ENCODE measurements at regions not wholly inside any gene's neighbourhood (a gene's known extent, or its start where the extent isn't known, plus 50 kb on each side); places are given as distances from the start of the nearest gene placed in this dataset.

GRCh38 chr12:60714141-60714900 lies 1118.5 kb downstream of the SLC16A7 start:
- no peak overlapping the region for H3K27ac ChIP-seq
- no peaks in the 10 kb centered on the region for H3K36me3 ChIP-seq
- no peaks in the 10 kb centered on the region for H3K4me1 ChIP-seq (ENCODE audit: control insufficient read depth in 1 of 2, low read depth in 2 of 2)
- DNase-seq (ENCODE audit: low spot score) = no peak
- no peaks in the 10 kb centered on the region for H3K27me3 ChIP-seq (replicated peaks; ENCODE audit: insufficient read depth)
- no peak for TF ChIP-seq CTCF (IDR thresholded peaks at IDR 0.05)
- no peaks in the 10 kb centered on the region for H3K9me3 ChIP-seq
- H3K4me3 ChIP-seq = no peak overlapping the region
- ATAC-seq (ENCODE audit: insufficient number of reproducible peaks, low FRiP score, low read depth) = no peak

- Histone ChIP-seq H3K36me3 (no peaks in the 10 kb centered on the region), H3K27ac (no peak overlapping the region), H3K9me3 (no peaks in the 10 kb centered on the region), H3K4me3 (no peak overlapping the region), H3K4me1 (ENCODE audit: control insufficient read depth in 1 of 2, low read depth in 2 of 2) (no peaks in the 10 kb centered on the region), H3K27me3 (replicated peaks; ENCODE audit: insufficient read depth) (no peaks in the 10 kb centered on the region)
- DNase-seq (ENCODE audit: low spot score) (no peak), ATAC-seq (ENCODE audit: insufficient number of reproducible peaks, low FRiP score, low read depth) (no peak)
- no peak for TF ChIP-seq CTCF (IDR thresholded peaks at IDR 0.05)
Observed at GRCh38 chr12:60724475-60724874, 1128.6 kb downstream of the SLC16A7 start.

GRCh38 chr12:60724984-60725383 lies 1129.2 kb downstream of the SLC16A7 start:
- Histone ChIP-seq H3K36me3 (no peaks in the 10 kb centered on the region), H3K9me3 (no peaks in the 10 kb centered on the region), H3K4me1 (ENCODE audit: control insufficient read depth in 1 of 2, low read depth in 2 of 2) (no peaks in the 10 kb centered on the region), H3K27ac (no peak overlapping the region), H3K27me3 (replicated peaks; ENCODE audit: insufficient read depth) (no peaks in the 10 kb centered on the region), H3K4me3 (no peak overlapping the region)
- no peak for DNase-seq (ENCODE audit: low spot score)
- no peak for TF ChIP-seq CTCF (IDR thresholded peaks at IDR 0.05)
- no peak for ATAC-seq (ENCODE audit: insufficient number of reproducible peaks, low FRiP score, low read depth)

GRCh38 chr12:60752589-60752988 lies 1156.8 kb downstream of the SLC16A7 start:
- H3K4me3 ChIP-seq = no peak overlapping the region
- DNase-seq (ENCODE audit: low spot score) (no peak), ATAC-seq (ENCODE audit: insufficient number of reproducible peaks, low FRiP score, low read depth) (no peak)
- TF ChIP-seq CTCF (IDR thresholded peaks at IDR 0.05) = no peak
- no peaks in the 10 kb centered on the region for H3K4me1 ChIP-seq (ENCODE audit: control insufficient read depth in 1 of 2, low read depth in 2 of 2)
- H3K27me3 ChIP-seq (replicated peaks; ENCODE audit: insufficient read depth) = no peaks in the 10 kb centered on the region
- no peaks in the 10 kb centered on the region for H3K9me3 ChIP-seq
- H3K36me3 ChIP-seq = no peaks in the 10 kb centered on the region
- no peak overlapping the region for H3K27ac ChIP-seq

GRCh38 chr12:60758224-60758623 lies 1162.4 kb downstream of the SLC16A7 start:
- no peaks in the 10 kb centered on the region for H3K27me3 ChIP-seq (replicated peaks; ENCODE audit: insufficient read depth)
- no peak for TF ChIP-seq CTCF (IDR thresholded peaks at IDR 0.05)
- no peaks in the 10 kb centered on the region for H3K4me1 ChIP-seq (ENCODE audit: control insufficient read depth in 1 of 2, low read depth in 2 of 2)
- no peak for ATAC-seq (ENCODE audit: insufficient number of reproducible peaks, low FRiP score, low read depth)
- no peaks in the 10 kb centered on the region for H3K36me3 ChIP-seq
- H3K9me3 ChIP-seq = no peaks in the 10 kb centered on the region
- H3K27ac ChIP-seq = no peak overlapping the region
- DNase-seq (ENCODE audit: low spot score) = no peak
- H3K4me3 ChIP-seq = no peak overlapping the region

All from thoracic aorta (tissue), 2 donors.